GM23338 (cell line): ENCODE measurements at regions not wholly inside any gene's neighbourhood (a gene's known extent, or its start where the extent isn't known, plus 50 kb on each side); places are given as distances from the start of the nearest gene placed in this dataset.

Source experiments
- CTCF ChIP-seq, 2 experiments: fragments of 200-600 bp in 1 of 2; sonication (generic) in 1 of 2; conservative IDR thresholded peaks; 2 replicates each; pipeline versions ENCODE4 v1.5.1 to v1.6.1; 2016 to 2017; ENCODE audit warnings: antibody characterized with exemption in 2 of 2, low read depth in 2 of 2, mild to moderate bottlenecking in 2 of 2, moderate library complexity in 1 of 2
- EZH2 ChIP-seq: fragments of 200-600 bp; sonication (generic); IDR thresholded peaks from one replicate; pipeline ENCODE4 v1.8.0; 2017; ENCODE audit warnings: antibody characterized with exemption, mild to moderate bottlenecking, low read depth; ENCODE audit not compliant: unreplicated experiment
- POLR2AphosphoS5 ChIP-seq: IDR thresholded peaks from 2 replicates; pipeline ENCODE4 v1.6.1; 2016; ENCODE audit warnings: antibody characterized with exemption, low read depth

- TF ChIP-seq POLR2AphosphoS5 (no peak), EZH2 (no peak), CTCF (conservative IDR thresholded peaks at IDR 0.05; ENCODE audit: low read depth in 2 of 2) (no peak)
Observed at GRCh38 chr1:106883208-106883607, 173.3 kb upstream of the PRMT6 start.
